ENCODE measurements at regions not wholly inside any gene's neighbourhood (a gene's known extent, or its start where the extent isn't known, plus 50 kb on each side); places are given as distances from the start of the nearest gene placed in this dataset.
A peak's percentile ranks its signal among the peaks of the same experiment; 100 is the strongest.

GRCh38 chr12:126974779-126975178 is 1292.2 kb upstream of the TMEM132C start:
- H4K91ac ChIP-seq (replicated peaks; ENCODE audit: insufficient read length, low read length) = no peak overlapping the region

More at GRCh38 chr12:126974779-126975178, 1292.2 kb upstream of the TMEM132C start:
- Histone ChIP-seq H2AFZ (ENCODE audit: low read length) (no peak overlapping the region), H4K8ac (ENCODE audit: extremely low read depth, insufficient read depth, low read length) (no peak overlapping the region), H2BK12ac (ENCODE audit: low read depth, low read length) (no peak overlapping the region), H4K20me1 (replicated peaks in 1 of 2; ENCODE audit: control insufficient read depth in 1 of 2, insufficient read depth in 2 of 2, low read length in 2 of 2) (no peaks in the 10 kb centered on the region), H2BK120ac (replicated peaks; ENCODE audit: low read depth, low read length) (no peak overlapping the region), H2AK5ac (ENCODE audit: low read depth, low read length) (no peak overlapping the region), H3K36me3 (ENCODE audit: control insufficient read depth in 2 of 4, insufficient read depth in 4 of 4, low read length in 3 of 4) (no peaks in the 10 kb centered on the region), H4K5ac (ENCODE audit: insufficient read length, low read depth, low read length) (no peak overlapping the region), H3K9ac (replicated peaks in 1 of 4; ENCODE audit: extremely low read depth in 1 of 4, low read depth in 3 of 4, low read length in 3 of 4) (no peak overlapping the region), H2BK20ac (ENCODE audit: low read length) (no peak overlapping the region), H3K79me2 (ENCODE audit: control insufficient read depth in 1 of 2, insufficient read depth in 2 of 2, low read length in 2 of 2) (no peaks in the 10 kb centered on the region), H3K23ac (ENCODE audit: insufficient read length) (no peak overlapping the region), H3K56ac (replicated peaks; ENCODE audit: insufficient read length, low read depth, low read length) (no peak overlapping the region), H3K79me1 (ENCODE audit: low read depth, low read length) (no peaks in the 10 kb centered on the region), H3K23me2 (ENCODE audit: low read depth, low read length) (no peaks in the 10 kb centered on the region; the same call in 1 of the 2 replicates), H3K4me2 (ENCODE audit: insufficient read depth in 1 of 2, low read depth in 2 of 2, low read length in 2 of 2) (no peak overlapping the region), H3K27me3 (replicated peaks in 1 of 4; ENCODE audit: control insufficient read depth in 3 of 4, extremely low read depth in 1 of 4, insufficient read depth in 3 of 4, low read length in 3 of 4) (peaks cover 0 to 2% (median 0%) of the 10 kb centered on the region in 4 experiments; a peak in 1 of 7 replicates), H2BK15ac (ENCODE audit: low read length) (no peak overlapping the region), H2BK5ac (ENCODE audit: low read depth, low read length) (no peak overlapping the region), H3K4me1 (replicated peaks in 1 of 4; ENCODE audit: control insufficient read depth in 3 of 4, insufficient read depth in 4 of 4, low read length in 3 of 4) (no peaks in the 10 kb centered on the region), H3K4ac (replicated peaks; ENCODE audit: insufficient read length, low read depth, low read length) (no peak overlapping the region), H3K4me3 (ENCODE audit: extremely low read depth in 1 of 4, insufficient read depth in 2 of 4, low read depth in 3 of 4, low read length in 4 of 4) (no peak overlapping the region), H3K27ac (ENCODE audit: low read depth, low read length) (no peak overlapping the region), H3K18ac (ENCODE audit: extremely low read depth, low read length) (no peak overlapping the region), H3K14ac (ENCODE audit: insufficient read length) (no peak overlapping the region), H3K9me3 (ENCODE audit: insufficient read depth in 2 of 2, low read depth in 1 of 2, low read length in 1 of 2) (no peaks in the 10 kb centered on the region)
- POLR2A ChIA-PET (ENCODE audit: partially characterized antibody) = no interaction called here
- CTCF ChIA-PET (ENCODE audit: partially characterized antibody) = interaction anchor here (1.0 to 1.5 kb wide), 7 partner anchors 14 to 190 kb away, joined by 3 to 5 read pairs (median 3); no protein-coding TSS in a partner anchor
- DNase-seq (ENCODE audit: low read depth in 1 of 2, low spot score in 2 of 2) (no peak), FAIRE-seq (no peak)
- TF ChIP-seq RAD21 (IDR thresholded peaks at IDR 0.05 in 1 of 2, conservative IDR thresholded peaks at IDR 0.05 in 1 of 2; ENCODE audit: low read depth in 2 of 2, low read length in 2 of 2) = peak; percentile 31 to 49; a peak in 3 of 4 replicates
- TF ChIP-seq CBX8 (IDR thresholded peaks at IDR 0.05; ENCODE audit: borderline replicate concordance, low read depth, low read length) = no peak
- no peak for TF ChIP-seq BCL11A (IDR thresholded peaks at IDR 0.05; ENCODE audit: low read depth in 2 of 2, low read length in 2 of 2)
- no peak for TF ChIP-seq SIRT6 (IDR thresholded peaks at IDR 0.05; ENCODE audit: low read length)
- TF ChIP-seq CTCF (IDR thresholded peaks at IDR 0.05; ENCODE audit: control extremely low read depth in 1 of 3, insufficient read depth in 1 of 3, low read depth in 1 of 3, low read length in 3 of 3) = peak; percentile 35 to 50 (median 50)
- no peak for TF ChIP-seq RBBP5 (IDR thresholded peaks at IDR 0.05; ENCODE audit: borderline replicate concordance, low read depth, low read length)
- 84% methylated on average over 3 of the region's 3 CpGs; no CpG with 5 or more reads in 1 of the 2 experiments for WGBS, 2 experiments (ENCODE audit: extremely low coverage in 1 of 2, insufficient coverage in 1 of 2, insufficient read length in 1 of 2, insufficient replicate concordance in 2 of 2, low coverage in 1 of 2, low lambda C conversion rate in 2 of 2, missing lambda C conversion rate in 1 of 2)
